Neural cell (in vitro differentiated cells): ENCODE measurements at regions not wholly inside any gene's neighbourhood (a gene's known extent, or its start where the extent isn't known, plus 50 kb on each side); places are given as distances from the start of the nearest gene placed in this dataset.

Source experiments
- EZH2 ChIP-seq: fragments of 200-600, 300-800 bp; shearing (Covaris generic), sonication (generic); IDR thresholded peaks from 2 replicates; pipeline ENCODE4 v1.6.1; 2014; ENCODE audit warnings: antibody characterized with exemption, low read length, borderline replicate concordance, mild to moderate bottlenecking; ENCODE audit not compliant: insufficient read depth, poor library complexity, severe bottlenecking
- POLR2AphosphoS5 ChIP-seq: IDR thresholded peaks from 2 replicates; pipeline ENCODE4 v1.6.1; 2012
- TAF1 ChIP-seq: IDR thresholded peaks from 2 replicates; pipeline ENCODE4 v1.6.1; 2012; ENCODE audit warnings: low read depth
- TF ChIP-seq, protein P1 (sequence below): fragments of 450-650 bp; IDR thresholded peaks from 2 replicates; pipeline ENCODE4 v1.5.1; 2014; ENCODE audit warnings: antibody characterized with exemption, mild to moderate bottlenecking, moderate library complexity; ENCODE audit not compliant: poor library complexity, severe bottlenecking
- TF ChIP-seq, protein P2 (sequence below): IDR thresholded peaks from 2 replicates; pipeline ENCODE4 v1.6.1; 2012; ENCODE audit warnings: borderline replicate concordance

DNA sequence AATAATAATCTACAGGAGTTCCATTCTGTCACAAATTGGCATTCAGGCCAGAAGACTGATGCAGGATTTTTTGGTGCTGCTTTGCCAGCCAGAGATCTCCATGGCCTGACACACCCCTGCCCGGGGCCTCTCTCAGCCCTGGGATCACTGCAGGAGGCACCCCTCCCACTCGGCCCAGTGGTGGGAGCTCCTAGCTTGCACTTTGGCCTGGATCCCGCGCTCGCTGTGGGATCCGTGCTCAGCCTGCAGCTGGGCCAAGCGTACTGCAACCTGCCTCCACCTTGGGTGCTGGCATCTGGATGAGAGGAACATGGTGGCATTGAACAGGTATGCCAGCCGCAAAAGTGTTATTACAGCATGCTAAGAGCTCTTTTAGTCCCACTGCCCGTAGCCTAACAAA is 656.7 kb upstream of the CCDC54 start:
- TF ChIP-seq TAF1 (no peak), POLR2AphosphoS5 (no peak), EZH2 (no peak)
- TF ChIP-seq, protein P1, sequence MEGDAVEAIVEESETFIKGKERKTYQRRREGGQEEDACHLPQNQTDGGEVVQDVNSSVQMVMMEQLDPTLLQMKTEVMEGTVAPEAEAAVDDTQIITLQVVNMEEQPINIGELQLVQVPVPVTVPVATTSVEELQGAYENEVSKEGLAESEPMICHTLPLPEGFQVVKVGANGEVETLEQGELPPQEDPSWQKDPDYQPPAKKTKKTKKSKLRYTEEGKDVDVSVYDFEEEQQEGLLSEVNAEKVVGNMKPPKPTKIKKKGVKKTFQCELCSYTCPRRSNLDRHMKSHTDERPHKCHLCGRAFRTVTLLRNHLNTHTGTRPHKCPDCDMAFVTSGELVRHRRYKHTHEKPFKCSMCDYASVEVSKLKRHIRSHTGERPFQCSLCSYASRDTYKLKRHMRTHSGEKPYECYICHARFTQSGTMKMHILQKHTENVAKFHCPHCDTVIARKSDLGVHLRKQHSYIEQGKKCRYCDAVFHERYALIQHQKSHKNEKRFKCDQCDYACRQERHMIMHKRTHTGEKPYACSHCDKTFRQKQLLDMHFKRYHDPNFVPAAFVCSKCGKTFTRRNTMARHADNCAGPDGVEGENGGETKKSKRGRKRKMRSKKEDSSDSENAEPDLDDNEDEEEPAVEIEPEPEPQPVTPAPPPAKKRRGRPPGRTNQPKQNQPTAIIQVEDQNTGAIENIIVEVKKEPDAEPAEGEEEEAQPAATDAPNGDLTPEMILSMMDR = no peak
- TF ChIP-seq, protein P2, sequence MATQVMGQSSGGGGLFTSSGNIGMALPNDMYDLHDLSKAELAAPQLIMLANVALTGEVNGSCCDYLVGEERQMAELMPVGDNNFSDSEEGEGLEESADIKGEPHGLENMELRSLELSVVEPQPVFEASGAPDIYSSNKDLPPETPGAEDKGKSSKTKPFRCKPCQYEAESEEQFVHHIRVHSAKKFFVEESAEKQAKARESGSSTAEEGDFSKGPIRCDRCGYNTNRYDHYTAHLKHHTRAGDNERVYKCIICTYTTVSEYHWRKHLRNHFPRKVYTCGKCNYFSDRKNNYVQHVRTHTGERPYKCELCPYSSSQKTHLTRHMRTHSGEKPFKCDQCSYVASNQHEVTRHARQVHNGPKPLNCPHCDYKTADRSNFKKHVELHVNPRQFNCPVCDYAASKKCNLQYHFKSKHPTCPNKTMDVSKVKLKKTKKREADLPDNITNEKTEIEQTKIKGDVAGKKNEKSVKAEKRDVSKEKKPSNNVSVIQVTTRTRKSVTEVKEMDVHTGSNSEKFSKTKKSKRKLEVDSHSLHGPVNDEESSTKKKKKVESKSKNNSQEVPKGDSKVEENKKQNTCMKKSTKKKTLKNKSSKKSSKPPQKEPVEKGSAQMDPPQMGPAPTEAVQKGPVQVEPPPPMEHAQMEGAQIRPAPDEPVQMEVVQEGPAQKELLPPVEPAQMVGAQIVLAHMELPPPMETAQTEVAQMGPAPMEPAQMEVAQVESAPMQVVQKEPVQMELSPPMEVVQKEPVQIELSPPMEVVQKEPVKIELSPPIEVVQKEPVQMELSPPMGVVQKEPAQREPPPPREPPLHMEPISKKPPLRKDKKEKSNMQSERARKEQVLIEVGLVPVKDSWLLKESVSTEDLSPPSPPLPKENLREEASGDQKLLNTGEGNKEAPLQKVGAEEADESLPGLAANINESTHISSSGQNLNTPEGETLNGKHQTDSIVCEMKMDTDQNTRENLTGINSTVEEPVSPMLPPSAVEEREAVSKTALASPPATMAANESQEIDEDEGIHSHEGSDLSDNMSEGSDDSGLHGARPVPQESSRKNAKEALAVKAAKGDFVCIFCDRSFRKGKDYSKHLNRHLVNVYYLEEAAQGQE = no peak
